Calu3 (cell line): ENCODE measurements at regions not wholly inside any gene's neighbourhood (a gene's known extent, or its start where the extent isn't known, plus 50 kb on each side); places are given as distances from the start of the nearest gene placed in this dataset.

Source experiments
- BruUV-seq: library from RNA; stranded (reverse); fragments of 400-500 nt; replicated peaks from 2 replicates; lab custom pipeline; 2021; lab: Mats Ljungman, UMichigan
- CTCF ChIA-PET: fragments of 300-600 bp; sonication (Branson Sonifier 250); formaldehyde crosslinking; loops from one replicate; lab custom pipeline; 2022; ENCODE audit warnings: antibody characterized with exemption; lab: Charles Lee
- DNase-seq: peaks from one replicate; pipeline ENCODE4 v3.0.0; 2022
- H3K27ac Mint-ChIP-seq: one replicate; pipeline ENCODE4 v1.8.0; 2022; ENCODE audit warnings: mixed read lengths; ENCODE audit not compliant: unreplicated experiment
- H3K27me3 Mint-ChIP-seq: one replicate; pipeline ENCODE4 v1.8.0; 2022; ENCODE audit warnings: mixed read lengths; ENCODE audit not compliant: unreplicated experiment
- H3K36me3 Mint-ChIP-seq: one replicate; pipeline ENCODE4 v1.8.0; 2022; ENCODE audit warnings: mild to moderate bottlenecking, moderate library complexity, mixed read lengths; ENCODE audit not compliant: insufficient read depth, unreplicated experiment
- H3K4me1 Mint-ChIP-seq: one replicate; pipeline ENCODE4 v1.8.0; 2022; ENCODE audit warnings: mild to moderate bottlenecking, low read depth, mixed read lengths; ENCODE audit not compliant: unreplicated experiment
- H3K4me3 Mint-ChIP-seq: one replicate; pipeline ENCODE4 v1.8.0; 2022; ENCODE audit warnings: mild to moderate bottlenecking, low read depth, moderate library complexity, mixed read lengths; ENCODE audit not compliant: unreplicated experiment
- H3K9me3 Mint-ChIP-seq: one replicate; pipeline ENCODE4 v1.8.0; 2022; ENCODE audit warnings: low read depth, mixed read lengths; ENCODE audit not compliant: unreplicated experiment
- CTCF ChIP-seq: fragments of 200-600 bp; IDR thresholded peaks from one replicate; pipeline ENCODE4 v1.8.0; 2022; ENCODE audit warnings: antibody characterized with exemption; ENCODE audit not compliant: unreplicated experiment
- intact Hi-C: fragments of 100-400 bp; cut with micrococcal nuclease; formaldehyde crosslinking; loops from one replicate; pipeline ENCODE4 v1.10.0; 2022; ENCODE audit not compliant: unreplicated experiment

- no peaks in the 10 kb centered on the region for H3K36me3 Mint-ChIP-seq
- intact Hi-C loops, result no loop called here
- DNase-seq, result no peak
- no peak overlapping the region for H3K4me3 Mint-ChIP-seq
- TF ChIP-seq CTCF, result no peak
- H3K27me3 Mint-ChIP-seq, result peaks cover 41% of the 10 kb centered on the region
- CTCF ChIA-PET, result no interaction called here
- H3K4me1 Mint-ChIP-seq, result no peaks in the 10 kb centered on the region
- BruUV-seq, result no TSS peak
- H3K27ac Mint-ChIP-seq, result no peak overlapping the region
- H3K9me3 Mint-ChIP-seq, result peaks cover 5% of the 10 kb centered on the region
Measured at GRCh38 chr1:57752843-57753242, 329.0 kb upstream of the DAB1 start.

- no peaks in the 10 kb centered on the region for H3K36me3 Mint-ChIP-seq
- no peak for TF ChIP-seq CTCF
- intact Hi-C loops, result no loop called here
- H3K27ac Mint-ChIP-seq, result no peak overlapping the region
- peaks cover 5% of the 10 kb centered on the region for H3K9me3 Mint-ChIP-seq
- H3K4me1 Mint-ChIP-seq, result no peaks in the 10 kb centered on the region
- no peak for DNase-seq
- no TSS peak for BruUV-seq
- CTCF ChIA-PET, result no interaction called here
- H3K27me3 Mint-ChIP-seq, result peaks cover 32% of the 10 kb centered on the region
- H3K4me3 Mint-ChIP-seq, result no peak overlapping the region
Measured at GRCh38 chr1:57748719-57749118, 324.9 kb upstream of the DAB1 start.

DNA sequence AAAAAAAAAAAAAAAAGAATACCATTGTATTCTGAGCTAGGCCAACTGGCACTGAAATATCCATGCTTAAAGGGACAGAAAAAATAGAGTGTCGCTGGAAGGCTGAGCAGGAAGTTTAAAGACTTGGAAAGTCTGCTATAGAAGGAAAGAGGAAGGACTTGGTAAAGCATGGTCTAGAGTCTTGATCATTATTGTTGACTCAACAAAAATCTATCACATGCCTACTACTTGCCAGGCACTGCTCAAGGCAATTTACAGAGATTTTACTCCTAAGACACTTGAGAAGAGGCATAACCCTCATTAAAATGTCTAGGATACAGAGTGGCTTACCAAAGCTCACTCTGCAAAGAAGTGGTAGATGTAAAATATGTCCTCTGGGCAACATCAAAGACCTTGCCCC lies 324.0 kb upstream of the DAB1 start:
- TF ChIP-seq CTCF, result no peak
- CTCF ChIA-PET, result interaction anchor here (0.6 kb wide), 1 partner anchor 26 kb away, joined by 3 read pairs; no protein-coding TSS in a partner anchor
- peaks cover 5% of the 10 kb centered on the region for H3K9me3 Mint-ChIP-seq
- no peak overlapping the region for H3K4me3 Mint-ChIP-seq
- peaks cover 32% of the 10 kb centered on the region for H3K27me3 Mint-ChIP-seq
- intact Hi-C loops, result no loop called here
- H3K36me3 Mint-ChIP-seq, result no peaks in the 10 kb centered on the region
- H3K27ac Mint-ChIP-seq, result no peak overlapping the region
- H3K4me1 Mint-ChIP-seq, result no peaks in the 10 kb centered on the region
- no peak for DNase-seq
- BruUV-seq, result no TSS peak

DNA sequence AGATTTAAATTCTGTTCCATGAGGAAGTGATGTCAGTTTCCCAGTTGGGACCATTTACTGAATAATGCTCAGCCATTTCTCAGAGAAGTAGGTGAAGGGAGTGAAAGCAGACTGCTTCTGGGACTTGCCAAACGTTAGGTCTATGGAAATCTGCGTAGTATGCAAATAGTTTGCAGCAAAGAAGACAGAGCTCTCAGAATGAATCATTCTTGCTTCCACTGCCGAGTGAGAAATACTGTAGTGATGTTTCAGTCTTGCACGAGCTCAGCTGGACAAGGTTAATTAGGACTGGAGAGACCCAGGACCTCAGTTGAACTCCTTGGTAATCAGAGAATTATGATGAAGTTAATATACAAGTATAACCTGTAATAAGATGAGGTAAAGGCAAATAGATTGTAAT lies 317.7 kb upstream of the DAB1 start:
- intact Hi-C loops, result no loop called here
- no peaks in the 10 kb centered on the region for H3K4me1 Mint-ChIP-seq
- DNase-seq, result no peak

More for the DNA sequence above, 317.7 kb upstream of the DAB1 start:
- no peak for TF ChIP-seq CTCF
- no peak overlapping the region for H3K4me3 Mint-ChIP-seq
- H3K27me3 Mint-ChIP-seq, result no peaks in the 10 kb centered on the region
- no peaks in the 10 kb centered on the region for H3K36me3 Mint-ChIP-seq
- peaks cover 4% of the 10 kb centered on the region for H3K9me3 Mint-ChIP-seq
- no peak overlapping the region for H3K27ac Mint-ChIP-seq
- BruUV-seq, result no TSS peak
- CTCF ChIA-PET, result no interaction called here
